Mesendoderm (in vitro differentiated cells): ENCODE measurements at regions not wholly inside any gene's neighbourhood (a gene's known extent, or its start where the extent isn't known, plus 50 kb on each side); places are given as distances from the start of the nearest gene placed in this dataset.

ENCODE experiments used
- DNase-seq: peaks from one replicate; pipeline ENCODE4 v3.0.0; 2013
- H2AK5ac ChIP-seq: 2 replicates; pipeline ENCODE4 v1.6.1; 2013; ENCODE audit warnings: low read length, inconsistent platforms
- H2BK120ac ChIP-seq: 2 replicates; pipeline ENCODE4 v1.6.1; 2013; ENCODE audit warnings: low read depth, mild to moderate bottlenecking, low read length, moderate library complexity, mixed read lengths
- H2BK15ac ChIP-seq: replicated peaks from 2 replicates; pipeline ENCODE4 v1.6.1; 2013; ENCODE audit warnings: low read depth, mild to moderate bottlenecking, moderate library complexity
- H2BK5ac ChIP-seq: 2 replicates; pipeline ENCODE4 v1.6.1; 2013; ENCODE audit warnings: low read length, inconsistent platforms
- H3K18ac ChIP-seq: 2 replicates; pipeline ENCODE4 v1.6.1; 2013; ENCODE audit warnings: mild to moderate bottlenecking, low read length, mixed read lengths
- H3K23ac ChIP-seq: one replicate; pipeline ENCODE4 v1.6.1; 2013; ENCODE audit warnings: low read length
- H3K27ac ChIP-seq: 2 replicates; pipeline ENCODE4 v1.5.1; 2013; ENCODE audit warnings: low read depth, mild to moderate bottlenecking, inconsistent platforms, low read length, moderate library complexity
- H3K27me3 ChIP-seq: 2 replicates; pipeline ENCODE4 v1.6.1; 2013; ENCODE audit warnings: low read length, control low read depth, mild to moderate bottlenecking, inconsistent platforms; ENCODE audit not compliant: insufficient read depth, poor library complexity
- H3K36me3 ChIP-seq: 2 replicates; pipeline ENCODE4 v1.6.1; 2013; ENCODE audit warnings: low read length, inconsistent platforms; ENCODE audit not compliant: control insufficient read depth, insufficient read depth
- H3K4ac ChIP-seq: one replicate; pipeline ENCODE4 v1.6.1; 2013; ENCODE audit warnings: low read depth, mild to moderate bottlenecking, low read length, moderate library complexity
- H3K4me1 ChIP-seq: 2 replicates; pipeline ENCODE4 v1.6.1; 2013; ENCODE audit warnings: low read depth, low read length, inconsistent platforms; ENCODE audit not compliant: control insufficient read depth
- H3K4me2 ChIP-seq: 2 replicates; pipeline ENCODE4 v1.6.1; 2013; ENCODE audit warnings: low read length
- H3K4me3 ChIP-seq: 2 replicates; pipeline ENCODE4 v1.5.1; 2013; ENCODE audit warnings: mild to moderate bottlenecking, low read length
- H3K56ac ChIP-seq: one replicate; pipeline ENCODE4 v1.6.1; 2013; ENCODE audit warnings: low read length
- H3K79me1 ChIP-seq: 2 replicates; pipeline ENCODE4 v1.6.1; 2013; ENCODE audit warnings: low read length, inconsistent platforms
- H3K79me2 ChIP-seq: 2 replicates; pipeline ENCODE4 v1.6.1; 2013; ENCODE audit warnings: mild to moderate bottlenecking, low read length; ENCODE audit not compliant: control insufficient read depth, insufficient read depth
- H3K9ac ChIP-seq: 2 replicates; pipeline ENCODE4 v1.6.1; 2013; ENCODE audit warnings: low read length, inconsistent platforms
- H4K5ac ChIP-seq: one replicate; pipeline ENCODE4 v1.6.1; 2013; ENCODE audit warnings: low read length
- H4K8ac ChIP-seq: one replicate; pipeline ENCODE4 v1.6.1; 2013; ENCODE audit warnings: low read depth, mild to moderate bottlenecking, control low read depth, low read length, moderate library complexity
- WGBS: extraction: QIAGEN DNeasy Blood & Tissue Kit; methylation state at CpG from one replicate; pipeline ENCODE4 v1.1.7; 2013; ENCODE audit warnings: low lambda C conversion rate, missing lambda C conversion rate; ENCODE audit not compliant: insufficient coverage; ENCODE audit errors: extremely low coverage; 5-methylcytosine and 5-hydroxymethylcytosine counted together

DNA sequence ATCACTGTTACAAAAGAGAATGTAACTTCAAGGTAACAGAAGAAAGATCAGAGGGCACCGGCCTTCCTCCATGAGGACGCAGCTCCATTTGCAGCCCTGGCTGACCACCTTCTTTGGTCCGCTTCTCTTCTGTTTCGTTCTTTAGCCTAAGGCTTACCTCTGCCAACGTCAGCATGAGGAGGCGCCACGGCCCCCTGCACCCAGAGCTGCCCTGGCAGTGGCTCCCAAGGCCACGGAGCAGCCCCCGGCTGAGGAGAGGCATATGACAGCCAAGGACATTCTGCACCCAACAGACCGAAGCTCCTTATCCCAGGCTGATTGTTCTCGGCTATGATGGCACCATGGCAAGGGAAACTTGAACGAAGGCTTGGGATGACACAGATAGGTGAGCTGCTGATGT is 250.3 kb downstream of the TOMM20 start:
- Histone ChIP-seq H3K4me3 (no peak overlapping the region), H2BK5ac (no peak overlapping the region), H2BK120ac (no peak overlapping the region), H3K27me3 (no peaks in the 10 kb centered on the region), H4K5ac (no peak overlapping the region), H3K79me2 (no peaks in the 10 kb centered on the region), H2AK5ac (no peak overlapping the region), H3K23ac (no peak overlapping the region), H3K18ac (no peak overlapping the region), H3K4me2 (no peak overlapping the region), H3K56ac (no peak overlapping the region), H3K36me3 (no peaks in the 10 kb centered on the region), H3K79me1 (no peaks in the 10 kb centered on the region), H4K8ac (no peak overlapping the region), H2BK15ac (no peak overlapping the region), H3K4me1 (no peaks in the 10 kb centered on the region), H3K4ac (no peak overlapping the region), H3K27ac (no peak overlapping the region), H3K9ac (no peak overlapping the region)
- WGBS: no CpG with 5 or more reads among the region's 12 CpGs
- DNase-seq: no peak

GRCh38 chr1:234877761-234878160 is 250.9 kb downstream of the TOMM20 start:
- no peak overlapping the region for H2BK15ac ChIP-seq
- H3K9ac ChIP-seq: no peak overlapping the region
- H3K23ac ChIP-seq: no peak overlapping the region
- H2BK120ac ChIP-seq: no peak overlapping the region
- H4K5ac ChIP-seq: no peak overlapping the region
- DNase-seq: no peak
- no CpG with 5 or more reads among the region's 7 CpGs for WGBS
- H2AK5ac ChIP-seq: no peak overlapping the region
- H3K18ac ChIP-seq: no peak overlapping the region
- H2BK5ac ChIP-seq: no peak overlapping the region
- no peaks in the 10 kb centered on the region for H3K27me3 ChIP-seq
- H3K56ac ChIP-seq: no peak overlapping the region
- H3K79me1 ChIP-seq: no peaks in the 10 kb centered on the region
- no peaks in the 10 kb centered on the region for H3K79me2 ChIP-seq
- H3K36me3 ChIP-seq: no peaks in the 10 kb centered on the region
- no peak overlapping the region for H3K4me3 ChIP-seq
- H3K4me1 ChIP-seq: no peaks in the 10 kb centered on the region
- no peak overlapping the region for H3K4ac ChIP-seq
- no peak overlapping the region for H3K27ac ChIP-seq
- no peak overlapping the region for H3K4me2 ChIP-seq
- H4K8ac ChIP-seq: no peak overlapping the region

DNA sequence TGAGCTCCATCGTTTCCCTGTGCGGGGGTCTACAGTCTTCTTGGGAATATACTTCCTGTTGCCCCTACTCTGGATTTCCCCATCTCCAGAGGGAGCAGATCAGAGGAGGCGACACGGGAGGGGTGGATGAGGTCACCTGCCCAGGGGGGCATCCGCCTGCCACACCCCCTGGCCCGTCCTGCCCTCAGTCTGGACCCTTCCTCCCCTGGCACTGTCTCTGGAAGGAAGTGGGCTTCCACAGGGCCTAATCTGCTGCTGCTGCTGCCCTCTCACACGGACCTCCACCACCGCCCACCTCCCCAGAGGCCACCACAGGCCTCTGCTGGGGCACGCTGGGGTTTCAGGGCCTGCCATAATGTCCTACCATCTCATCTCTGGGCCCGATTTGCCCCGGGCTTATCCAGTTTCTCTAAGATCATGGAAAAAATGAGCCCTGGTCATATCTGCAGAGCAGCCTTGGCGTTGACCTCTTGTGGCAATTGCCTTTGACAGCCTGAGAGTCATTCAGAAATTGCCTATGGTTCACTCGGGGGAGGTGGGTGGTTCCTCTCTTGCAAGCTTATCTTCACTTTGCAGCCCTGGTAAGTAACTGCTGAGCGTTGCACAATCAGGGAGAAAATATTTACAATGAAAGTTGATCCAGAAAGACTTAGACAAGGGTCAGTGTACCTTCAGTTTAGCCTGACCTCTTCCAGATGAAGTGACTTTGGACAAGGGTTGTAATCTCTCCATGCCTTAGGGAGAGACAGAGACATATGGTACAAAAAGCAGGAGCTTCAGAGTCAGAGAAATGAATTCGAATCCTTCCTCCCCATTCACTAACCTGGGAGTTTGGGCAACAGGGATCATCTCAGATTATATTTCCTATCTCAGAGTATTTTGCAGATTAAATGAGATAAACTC is 252.4 kb downstream of the TOMM20 start:
- WGBS: no CpG with 5 or more reads among the region's 15 CpGs
- Histone ChIP-seq H3K27me3 (no peaks in the 10 kb centered on the region), H3K36me3 (no peaks in the 10 kb centered on the region), H4K5ac (no peak overlapping the region), H4K8ac (no peak overlapping the region), H3K56ac (no peak overlapping the region), H3K27ac (no peak overlapping the region), H3K4me3 (no peak overlapping the region), H3K79me1 (no peaks in the 10 kb centered on the region), H3K4ac (no peak overlapping the region), H3K4me2 (no peak overlapping the region), H2BK15ac (no peak overlapping the region), H3K18ac (no peak overlapping the region), H3K4me1 (no peaks in the 10 kb centered on the region), H3K23ac (no peak overlapping the region), H2AK5ac (no peak overlapping the region), H3K79me2 (no peaks in the 10 kb centered on the region), H2BK5ac (no peak overlapping the region), H2BK120ac (no peak overlapping the region), H3K9ac (no peak overlapping the region)
- DNase-seq: no peak

- H4K8ac ChIP-seq: no peak overlapping the region
- no peak overlapping the region for H3K4me3 ChIP-seq
- H2AK5ac ChIP-seq: no peak overlapping the region
- no peak overlapping the region for H3K27ac ChIP-seq
- no peaks in the 10 kb centered on the region for H3K79me2 ChIP-seq
- no peaks in the 10 kb centered on the region for H3K27me3 ChIP-seq
- no peak overlapping the region for H3K9ac ChIP-seq
- no peaks in the 10 kb centered on the region for H3K4me1 ChIP-seq
- H3K36me3 ChIP-seq: no peaks in the 10 kb centered on the region
- no peak overlapping the region for H4K5ac ChIP-seq
- H3K23ac ChIP-seq: no peak overlapping the region
- H3K18ac ChIP-seq: no peak overlapping the region
- H3K4me2 ChIP-seq: no peak overlapping the region
- no peak overlapping the region for H2BK120ac ChIP-seq
- WGBS: no CpG with 5 or more reads among the region's 17 CpGs
- no peak for DNase-seq
- H3K56ac ChIP-seq: no peak overlapping the region
- H2BK5ac ChIP-seq: no peak overlapping the region
- no peak overlapping the region for H3K4ac ChIP-seq
- H3K79me1 ChIP-seq: no peaks in the 10 kb centered on the region
- no peak overlapping the region for H2BK15ac ChIP-seq
These were observed 253.2 kb downstream of the TOMM20 start for GRCh38 chr1:234875328-234875952.

DNA sequence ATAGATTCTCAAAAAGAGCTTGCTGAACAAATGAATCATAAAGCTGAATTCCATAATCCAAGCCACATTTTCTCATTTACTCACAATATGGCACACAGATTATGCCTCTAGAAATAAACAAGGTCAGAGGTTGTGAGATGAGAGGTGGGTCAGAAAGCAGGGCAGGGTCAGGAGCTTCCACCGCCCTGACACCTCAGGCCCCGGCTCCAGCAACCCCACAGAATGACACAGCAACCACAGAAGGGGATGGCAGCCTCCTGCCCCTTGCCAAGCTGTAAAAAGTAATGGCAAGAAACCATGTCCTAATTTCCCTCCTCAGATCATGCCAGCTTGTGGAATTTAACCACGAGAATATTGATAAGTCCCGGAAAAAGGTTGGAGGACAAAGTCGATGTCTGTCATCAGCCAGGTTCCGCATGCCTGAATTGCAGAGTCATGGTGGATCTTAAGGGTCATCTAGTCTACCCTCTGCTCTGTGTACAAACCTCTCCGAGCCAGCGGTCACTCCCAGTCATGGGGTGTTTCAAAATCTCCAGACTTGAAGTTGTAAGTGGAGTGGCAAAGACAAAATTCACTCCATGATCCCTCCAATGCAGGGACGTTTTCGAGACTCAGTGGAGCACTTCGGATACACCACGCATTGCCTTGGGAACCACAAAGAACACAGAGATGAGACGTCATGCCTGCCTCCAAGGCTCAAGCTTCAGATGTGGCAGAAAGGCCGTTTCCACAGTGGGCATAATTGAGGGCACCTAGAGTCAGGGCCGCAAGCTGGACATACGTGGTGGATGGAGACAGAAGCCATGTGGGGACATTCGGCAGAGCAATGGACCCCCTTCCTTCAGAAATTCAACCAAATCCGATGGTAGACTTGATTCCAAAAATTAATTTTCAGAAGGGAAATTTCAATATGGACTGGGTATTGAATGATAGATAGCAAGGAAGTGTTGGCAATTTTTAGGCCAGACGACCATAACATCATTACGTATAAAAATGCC is 254.0 kb downstream of the TOMM20 start:
- H2BK15ac ChIP-seq: no peak overlapping the region
- no peak overlapping the region for H3K23ac ChIP-seq
- no peak overlapping the region for H3K18ac ChIP-seq
- H3K4ac ChIP-seq: no peak overlapping the region
- H3K79me2 ChIP-seq: no peaks in the 10 kb centered on the region
- no peak overlapping the region for H3K27ac ChIP-seq
- H4K5ac ChIP-seq: no peak overlapping the region
- no peak overlapping the region for H2AK5ac ChIP-seq
- no CpG with 5 or more reads among the region's 20 CpGs for WGBS
- no peak overlapping the region for H4K8ac ChIP-seq
- no peaks in the 10 kb centered on the region for H3K79me1 ChIP-seq
- no peak overlapping the region for H2BK5ac ChIP-seq
- no peak overlapping the region for H3K9ac ChIP-seq
- no peaks in the 10 kb centered on the region for H3K4me1 ChIP-seq
- H3K56ac ChIP-seq: no peak overlapping the region
- DNase-seq: no peak
- H3K4me3 ChIP-seq: no peak overlapping the region
- H3K4me2 ChIP-seq: no peak overlapping the region
- H2BK120ac ChIP-seq: no peak overlapping the region
- H3K27me3 ChIP-seq: no peaks in the 10 kb centered on the region
- no peaks in the 10 kb centered on the region for H3K36me3 ChIP-seq
